Iris pigment epithelial cell (primary cell): ENCODE measurements at regions not wholly inside any gene's neighbourhood (a gene's known extent, or its start where the extent isn't known, plus 50 kb on each side); places are given as distances from the start of the nearest gene placed in this dataset.
A peak's percentile ranks its signal among the peaks of the same experiment; 100 is the strongest.

Source experiments
- DNase-seq: peaks from one replicate; pipeline ENCODE4 v3.0.0-alpha.2; 2011; ENCODE audit warnings: low read depth

- DNase-seq = no peak
Observed at GRCh38 chr18:41043876-41044275, 911.2 kb upstream of the PIK3C3 start.

- no peak for DNase-seq
Observed at GRCh38 chr18:41042866-41043265, 912.2 kb upstream of the PIK3C3 start.

GRCh38 chr18:41038071-41038470, 917.0 kb upstream of the PIK3C3 start:
- peak; percentile 20 for DNase-seq

- DNase-seq = no peak
Observed at GRCh38 chr18:41036346-41036745, 918.7 kb upstream of the PIK3C3 start.

- peak; percentile 2 for DNase-seq
Observed at GRCh38 chr18:41034413-41034812, 920.6 kb upstream of the PIK3C3 start.

GRCh38 chr18:41025666-41026065, 929.4 kb upstream of the PIK3C3 start:
- no peak for DNase-seq

GRCh38 chr18:41024792-41025191, 930.2 kb upstream of the PIK3C3 start:
- no peak for DNase-seq

- no peak for DNase-seq
Observed at GRCh38 chr18:41022484-41022883, 932.5 kb upstream of the PIK3C3 start.

GRCh38 chr18:41021089-41021488, 933.9 kb upstream of the PIK3C3 start:
- no peak for DNase-seq

- DNase-seq = no peak
Observed at GRCh38 chr18:41012194-41012593, 942.8 kb upstream of the PIK3C3 start.

GRCh38 chr18:41009926-41010325, 945.1 kb upstream of the PIK3C3 start:
- DNase-seq = no peak

- DNase-seq = no peak
Observed at GRCh38 chr18:41004324-41004723, 950.7 kb upstream of the PIK3C3 start.

- no peak for DNase-seq
Observed at GRCh38 chr18:40995529-40995928, 959.5 kb upstream of the PIK3C3 start.

GRCh38 chr18:40993363-40993762, 961.7 kb upstream of the PIK3C3 start:
- DNase-seq = no peak

GRCh38 chr18:40987581-40987980, 967.5 kb upstream of the PIK3C3 start:
- no peak for DNase-seq

- DNase-seq = no peak
Observed at GRCh38 chr18:40985436-40985835, 969.6 kb upstream of the PIK3C3 start.

GRCh38 chr18:40984856-40985255, 970.2 kb upstream of the PIK3C3 start:
- peak; percentile 90 for DNase-seq

- no peak for DNase-seq
Observed at GRCh38 chr18:40983835-40984234, 971.2 kb upstream of the PIK3C3 start.

GRCh38 chr18:40980171-40980570, 974.9 kb upstream of the PIK3C3 start:
- DNase-seq = no peak

GRCh38 chr18:40976050-40976449, 979.0 kb upstream of the PIK3C3 start:
- DNase-seq = no peak

- no peak for DNase-seq
Observed at GRCh38 chr18:40974448-40974847, 980.6 kb upstream of the PIK3C3 start.

- peak; percentile 41 for DNase-seq
Observed at GRCh38 chr18:40962784-40963183, 992.2 kb upstream of the PIK3C3 start.

GRCh38 chr18:40957533-40958070, 997.4 kb upstream of the PIK3C3 start:
- peak; percentile 14 for DNase-seq

GRCh38 chr18:40956213-40956612, 998.8 kb upstream of the PIK3C3 start:
- no peak for DNase-seq

- DNase-seq = no peak
Observed at GRCh38 chr18:40955351-40955750, 999.7 kb upstream of the PIK3C3 start.
